NCI-H1417 (cell line): ENCODE measurements at regions not wholly inside any gene's neighbourhood (a gene's known extent, or its start where the extent isn't known, plus 50 kb on each side); places are given as distances from the start of the nearest gene placed in this dataset.

Experiments used
- DNase-seq, 3 experiments: peaks; one replicate each; lab custom pipeline; 2025; lab: John Stamatoyannopoulos, UW

GRCh38 chr2:64196963-64197362, 52.7 kb upstream of the PELI1 start:
- peak in 1 of 3 experiments; percentile 37 for DNase-seq

DNA sequence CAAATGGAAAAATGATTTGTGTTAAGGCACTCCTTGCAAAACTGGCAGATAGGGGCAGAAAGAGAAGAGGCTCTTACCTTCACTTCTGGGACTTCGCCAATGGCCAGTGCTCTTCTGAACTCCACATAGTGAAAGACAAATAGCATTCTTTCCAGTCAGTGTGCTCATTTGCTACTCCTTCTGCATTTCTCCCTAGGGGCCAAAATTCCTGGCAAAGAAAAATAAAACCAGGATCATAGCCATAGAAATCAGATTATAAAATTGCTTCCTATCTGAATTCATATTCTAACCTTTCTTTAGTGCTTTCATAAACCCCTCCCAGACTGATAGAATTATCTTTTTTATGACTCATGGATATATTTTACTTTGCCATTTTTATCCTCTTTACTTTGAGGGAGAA, 56.9 kb upstream of the PELI1 start:
- DNase-seq, result no peak

- peak in 1 of 3 experiments; percentile 60 for DNase-seq
Observed at GRCh38 chr2:64202206-64202845, 58.1 kb upstream of the PELI1 start.

- peak in 1 of 3 experiments; percentile 24 for DNase-seq
Observed at GRCh38 chr2:64203131-64203857, 59.1 kb upstream of the PELI1 start.

DNA sequence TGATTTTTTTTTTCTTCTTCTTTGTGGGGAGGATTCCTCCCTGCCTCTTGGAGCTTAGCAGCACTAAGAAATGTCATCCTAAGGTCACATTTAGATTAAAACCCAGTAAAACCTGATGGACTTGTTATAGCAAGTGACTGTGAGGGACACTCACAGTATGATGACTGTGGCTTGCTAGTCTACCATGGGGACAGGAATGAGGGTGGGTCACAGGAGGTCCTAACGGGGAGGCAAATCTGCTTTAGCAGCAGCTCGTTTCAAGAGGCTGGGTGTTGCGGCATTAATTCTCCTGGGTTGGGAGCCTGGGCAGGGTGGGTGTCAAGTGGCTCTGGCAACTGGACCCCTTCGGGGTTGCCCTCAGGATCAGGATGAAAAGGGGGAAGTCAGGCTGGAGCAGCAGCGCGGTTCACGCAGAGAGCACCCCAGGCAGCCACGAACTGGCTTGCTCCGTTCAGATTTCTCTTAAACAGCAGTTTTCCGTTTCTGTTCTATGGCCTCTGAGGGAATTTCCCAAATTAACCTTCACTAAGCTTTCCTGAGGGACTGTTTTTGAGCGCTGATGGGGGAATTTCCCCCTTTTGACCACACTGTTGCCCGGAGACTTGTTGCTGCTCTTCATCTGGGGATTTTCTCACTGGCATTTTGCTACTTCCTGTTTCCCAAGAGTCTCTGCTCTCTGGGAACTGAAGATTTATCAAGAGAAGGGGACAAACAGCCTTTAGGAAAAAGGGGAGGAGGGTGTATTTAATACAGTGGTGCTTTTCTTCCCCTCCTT, 59.8 kb upstream of the PELI1 start:
- DNase-seq, result no peak

- no peak for DNase-seq
Observed at GRCh38 chr2:64204703-64205102, 60.5 kb upstream of the PELI1 start.

- DNase-seq, result no peak
Observed at GRCh38 chr2:64205415-64205814, 61.2 kb upstream of the PELI1 start.

DNA sequence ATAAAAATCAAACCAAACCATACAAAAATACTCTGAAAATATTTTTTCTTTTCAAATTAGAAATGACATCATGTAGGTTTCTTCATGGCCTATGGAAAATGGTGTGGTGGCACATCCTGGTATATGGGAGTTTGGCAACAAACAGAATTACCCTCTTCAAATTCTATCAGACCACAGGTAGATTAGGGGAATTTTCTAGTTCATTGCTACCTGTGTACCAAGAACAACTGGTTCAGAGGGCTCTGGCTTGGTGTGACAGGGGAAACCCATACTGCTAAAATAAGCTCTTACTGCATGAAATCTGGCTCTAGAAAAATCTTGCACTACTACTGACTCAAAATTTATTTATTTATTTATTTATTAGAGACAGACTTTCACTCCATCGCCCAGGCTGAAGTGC, 63.4 kb upstream of the PELI1 start:
- no peak for DNase-seq

DNA sequence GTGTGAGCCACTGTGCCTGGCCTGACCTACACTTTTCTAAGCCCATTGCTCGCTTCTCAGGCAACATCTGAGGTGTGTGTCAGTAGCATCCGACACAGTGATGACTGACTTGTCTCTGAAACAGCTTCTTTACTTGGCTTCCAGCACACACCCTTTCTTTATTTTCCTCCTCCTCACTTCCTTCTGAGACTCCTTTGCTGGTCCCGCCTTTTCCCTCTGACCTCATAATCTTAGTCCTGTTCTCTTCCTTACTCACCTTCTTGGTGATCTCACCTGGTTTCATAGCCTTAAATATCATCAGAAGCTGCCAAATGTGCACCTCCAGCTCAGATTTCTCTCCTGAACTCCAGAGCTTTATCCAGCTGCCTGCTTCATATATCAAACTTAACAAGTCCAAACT, 66.6 kb upstream of the PELI1 start:
- DNase-seq, result no peak

DNA sequence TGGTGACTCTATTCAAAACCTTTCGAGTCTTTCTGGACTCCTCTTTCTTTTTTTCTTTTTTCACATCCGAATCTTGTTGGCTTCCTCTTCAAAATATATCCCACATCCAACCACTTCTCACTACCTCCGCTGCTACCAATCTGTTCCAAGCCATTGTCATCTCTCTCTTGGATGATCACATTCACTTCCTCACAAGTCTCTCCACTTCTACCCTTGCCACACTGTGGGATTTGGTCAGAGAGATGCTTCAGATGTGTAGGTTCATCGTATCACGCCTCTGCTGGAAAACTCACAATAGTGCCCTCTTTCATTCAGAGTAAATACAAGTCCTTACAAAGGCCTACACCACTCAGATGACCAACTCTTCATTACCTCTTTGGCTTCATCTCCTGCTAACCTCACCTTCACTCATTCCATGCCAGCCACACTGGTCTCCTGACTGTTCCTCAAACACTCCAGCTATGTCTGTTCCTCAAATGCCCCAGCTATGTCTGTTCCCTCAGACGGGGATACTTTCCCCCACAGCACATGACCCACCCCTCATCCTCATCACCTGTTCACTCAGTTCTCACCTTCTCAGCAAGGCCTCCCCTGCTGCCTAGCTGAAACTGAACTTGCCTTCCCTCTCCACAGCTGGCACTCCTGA, 67.2 kb upstream of the PELI1 start:
- no peak for DNase-seq

DNA sequence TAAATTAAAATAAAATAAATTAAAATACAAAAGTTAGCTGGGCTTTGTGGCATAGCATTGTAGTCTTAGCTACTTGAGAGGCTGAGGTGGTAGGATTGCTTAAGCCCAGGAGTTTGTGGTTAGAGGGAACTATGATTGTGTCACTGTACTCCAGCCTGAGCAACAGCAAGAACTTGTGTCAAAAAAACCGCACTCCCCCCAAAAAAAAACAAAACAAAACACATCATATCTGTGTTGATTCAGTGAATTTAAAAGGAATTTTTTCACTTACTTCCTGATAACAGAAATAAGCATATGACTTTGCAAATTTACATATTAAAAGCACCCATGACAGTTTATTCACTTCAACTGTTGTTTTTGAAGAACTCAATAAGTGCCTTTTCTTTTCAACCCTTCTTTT, 68.1 kb upstream of the PELI1 start:
- DNase-seq, result no peak

DNA sequence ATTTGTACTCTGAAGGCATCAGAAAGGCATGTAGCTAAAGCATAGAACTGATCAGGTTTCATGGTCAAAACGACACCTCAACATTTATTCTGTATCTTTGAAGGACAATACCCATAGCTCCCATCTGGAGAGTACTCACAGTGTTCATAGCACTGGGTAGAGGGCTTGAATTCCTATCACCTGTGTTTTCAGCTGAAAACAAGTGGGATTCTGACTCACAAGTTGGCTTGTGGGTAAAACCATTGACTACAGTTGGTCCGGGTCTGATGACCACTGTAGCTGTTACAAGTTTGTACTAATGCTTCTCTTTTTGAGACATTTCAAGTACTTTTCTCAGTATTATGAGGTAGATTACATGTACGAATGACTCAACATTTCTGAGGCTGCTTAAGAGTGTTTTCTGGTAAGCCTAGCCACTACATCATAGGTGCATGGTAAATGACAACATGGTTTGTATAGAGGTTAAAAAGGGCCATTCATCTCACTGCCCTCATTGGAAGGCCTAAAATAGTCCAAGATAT, 68.6 kb upstream of the PELI1 start:
- no peak for DNase-seq

GRCh38 chr2:64213532-64214275, 69.5 kb upstream of the PELI1 start:
- DNase-seq, result peak in 2 of 3 experiments; percentile 31 to 64

- DNase-seq, result peak; percentile 51 to 87 (median 60)
Observed at GRCh38 chr2:64214281-64215115, 70.3 kb upstream of the PELI1 start.

- no peak for DNase-seq
Observed at GRCh38 chr2:64217198-64217869, 73.1 kb upstream of the PELI1 start.

DNA sequence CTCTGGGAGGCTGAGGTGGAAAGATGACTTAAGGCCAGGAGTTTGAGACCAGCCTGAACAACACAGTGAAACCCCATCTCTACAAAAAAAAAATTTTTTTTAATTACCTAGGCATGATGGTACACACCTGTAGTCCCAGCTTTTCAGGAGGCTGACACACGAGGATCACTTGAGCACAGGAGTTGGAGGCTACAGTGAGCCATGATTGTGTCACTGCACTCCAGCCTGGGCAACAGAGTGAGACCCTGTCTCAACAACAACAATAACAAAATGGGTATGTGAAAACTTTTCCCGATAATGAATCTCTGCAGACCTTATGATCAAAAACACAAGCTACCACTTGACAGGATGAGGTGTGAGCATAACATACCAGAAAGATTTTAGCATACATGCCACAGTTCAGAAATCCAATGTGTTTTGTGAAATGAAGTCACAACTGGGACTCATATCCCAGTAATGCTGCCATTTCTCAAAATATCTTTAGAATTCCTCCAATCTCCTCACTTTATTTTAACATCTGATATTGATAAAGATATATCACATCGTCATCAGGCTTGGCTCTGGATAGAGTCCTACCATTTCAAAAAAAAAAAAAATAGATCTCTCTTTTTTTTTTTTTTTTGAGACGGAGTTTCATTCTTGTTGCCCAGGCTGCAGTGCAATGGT, 74.0 kb upstream of the PELI1 start:
- no peak for DNase-seq

DNA sequence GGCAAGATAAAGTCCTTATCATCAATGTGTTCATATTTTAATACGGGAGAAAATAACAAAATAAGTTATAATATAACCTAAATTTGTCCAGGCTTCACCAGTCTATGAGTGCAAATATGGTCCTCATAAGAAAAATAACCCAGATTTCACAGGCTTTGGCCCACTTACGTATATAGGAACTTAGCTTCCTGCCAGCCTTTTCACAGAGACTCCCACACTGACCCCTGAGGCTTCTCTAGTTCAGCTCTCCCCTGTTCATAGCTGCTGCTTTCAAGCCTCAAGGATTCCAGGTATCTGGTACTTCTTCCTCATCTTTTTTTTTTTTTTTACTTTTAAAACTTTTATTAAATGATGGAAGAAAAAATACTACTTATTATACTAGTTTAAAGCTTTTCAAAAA, 74.9 kb upstream of the PELI1 start:
- no peak for DNase-seq

DNA sequence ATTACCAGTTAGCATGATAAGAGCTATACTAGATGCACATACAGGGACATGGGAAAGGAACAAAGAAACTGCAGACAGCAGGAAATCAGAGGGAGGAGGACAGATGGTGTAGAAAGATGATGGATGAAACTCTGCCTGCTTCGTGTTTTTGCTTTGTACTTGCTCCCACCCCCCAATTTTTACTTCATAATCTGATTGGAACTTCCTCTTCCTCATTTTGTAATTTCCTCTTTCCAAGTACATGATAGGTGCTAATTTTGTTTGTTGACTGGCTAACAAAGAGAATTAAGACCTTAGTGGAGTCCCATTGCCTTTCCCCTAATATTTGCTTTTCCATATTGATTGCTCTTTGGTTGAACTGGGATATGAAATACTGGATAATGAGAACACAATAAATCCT, 76.0 kb upstream of the PELI1 start:
- DNase-seq, result no peak

DNA sequence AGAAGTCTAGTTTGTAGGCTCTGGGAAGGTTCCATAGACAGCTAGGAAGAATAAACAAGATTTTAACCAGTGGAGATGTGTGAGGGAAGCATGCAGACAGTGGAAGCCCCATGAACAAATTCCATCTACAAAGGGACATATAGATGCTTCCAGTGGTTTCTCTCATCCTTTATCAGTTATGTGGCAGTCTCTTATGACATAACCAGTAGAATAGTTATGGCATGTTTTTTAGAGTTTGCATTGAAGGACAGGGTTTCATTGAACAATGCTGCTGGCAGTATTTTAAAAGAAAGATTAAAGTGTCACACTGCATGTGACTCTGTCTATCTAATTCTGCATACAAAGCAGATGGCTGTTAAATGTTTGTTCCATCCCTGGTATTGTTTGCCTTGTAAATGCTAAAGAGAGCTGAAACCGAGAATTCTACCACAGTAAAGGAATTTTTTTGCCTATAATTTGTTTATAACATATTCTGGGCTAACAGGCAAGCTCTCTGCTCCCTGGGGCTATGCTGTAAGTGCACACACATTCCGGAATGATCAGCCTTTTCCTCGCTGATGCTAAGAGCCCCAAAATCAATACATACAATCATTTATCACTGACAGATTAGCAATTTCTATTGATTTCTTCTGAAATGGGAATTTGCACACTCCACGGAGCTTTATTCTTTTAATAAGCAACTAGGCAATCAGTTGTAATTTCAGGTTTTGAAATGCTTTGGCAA, 76.8 kb upstream of the PELI1 start:
- no peak for DNase-seq
